B cell (primary cell): ENCODE measurements at regions not wholly inside any gene's neighbourhood (a gene's known extent, or its start where the extent isn't known, plus 50 kb on each side); places are given as distances from the start of the nearest gene placed in this dataset.

Experiments used
- ATAC-seq: fragments of 200-7000 bp; cut with Tn5 transposase; one replicate; pipeline ENCODE4 v1.10.0; 2021; ENCODE audit warnings: low read depth, mild to moderate bottlenecking, moderate number of reproducible peaks, moderate library complexity
- CTCF ChIA-PET: fragments of 350-600 bp; sonication (Branson Sonifier 250); formaldehyde crosslinking; loops from one replicate; lab custom pipeline; 2021; ENCODE audit warnings: antibody characterized with exemption, inconsistent platforms; lab: Charles Lee
- POLR2A ChIA-PET: fragments of 350-600 bp; sonication (Branson Sonifier 250); formaldehyde crosslinking; loops from one replicate; lab custom pipeline; 2021; ENCODE audit warnings: antibody characterized with exemption; lab: Charles Lee
- DNase-seq: peaks from one replicate; pipeline ENCODE4 v3.0.0; 2013
- H2AFZ ChIP-seq: 2 replicates; pipeline ENCODE4 v1.6.1; 2012; ENCODE audit warnings: mild to moderate bottlenecking, low read depth, low read length; ENCODE audit not compliant: insufficient read depth, poor library complexity, severe bottlenecking
- H3K27ac ChIP-seq, 2 donors: 1 replicate in 1 of 2; 2 replicates in 1 of 2; pipeline ENCODE4 v1.5.1; 2012 to 2013; ENCODE audit warnings: low read length in 2 of 2, mild to moderate bottlenecking in 2 of 2, moderate library complexity in 1 of 2
- H3K27me3 ChIP-seq, 4 experiments: fragments of 200-600 bp in 1 of 4; sonication (generic) in 1 of 4; replicated peaks in 1 of 4; 1 replicate in 2 of 4; 2 replicates in 2 of 4; pipeline versions ENCODE4 v1.6.1 to v1.7.0; 2013 to 2016; ENCODE audit warnings: low read length in 3 of 4, mild to moderate bottlenecking in 2 of 4, mixed read lengths in 1 of 4, moderate library complexity in 1 of 4; ENCODE audit not compliant: insufficient read depth in 4 of 4, control insufficient read depth in 3 of 4; ENCODE audit errors: control extremely low read depth in 1 of 4
- H3K36me3 ChIP-seq, 2 experiments: replicated peaks in 1 of 2; 1 replicate in 1 of 2; 2 replicates in 1 of 2; pipeline versions ENCODE4 v1.6.1 to v1.7.1; 2013; ENCODE audit warnings: low read length in 1 of 2; ENCODE audit not compliant: insufficient read depth in 2 of 2, control insufficient read depth in 1 of 2; ENCODE audit errors: control extremely low read depth in 1 of 2, extremely low read depth in 1 of 2
- H3K4me1 ChIP-seq, 2 donors: fragments of 200-600 bp in 1 of 2; sonication (generic) in 1 of 2; 1 replicate in 1 of 2; 2 replicates in 1 of 2; pipeline versions ENCODE4 v1.5.1 to v1.6.1; 2013 to 2017; ENCODE audit warnings: low read length in 2 of 2; ENCODE audit not compliant: control insufficient read depth in 2 of 2, insufficient read depth in 2 of 2
- H3K4me2 ChIP-seq: replicated peaks from 2 replicates; pipeline ENCODE3; 2012; ENCODE audit warnings: mild to moderate bottlenecking, low read depth, low read length; ENCODE audit not compliant: poor library complexity, severe bottlenecking
- H3K4me3 ChIP-seq, 5 experiments: fragments of 200-600 bp in 1 of 5; sonication (generic) in 1 of 5; 1 replicate in 3 of 5; 2 replicates in 2 of 5; pipeline versions ENCODE4 v1.5.1 to v1.7.0; 2011 to 2016; ENCODE audit warnings: low read length in 4 of 5, mild to moderate bottlenecking in 4 of 5, low read depth in 2 of 5, control low read depth in 1 of 5, moderate library complexity in 1 of 5; ENCODE audit not compliant: insufficient read depth in 1 of 5; ENCODE audit errors: control extremely low read depth in 1 of 5, extremely low read depth in 1 of 5
- H3K79me2 ChIP-seq: fragments of 200-600 bp; sonication (generic); one replicate; pipeline ENCODE4 v1.6.0; 2016; ENCODE audit warnings: low read length; ENCODE audit not compliant: control insufficient read depth, insufficient read depth
- H3K9ac ChIP-seq: fragments of 200-600 bp; sonication (generic); 2 replicates; pipeline ENCODE4 v1.6.1; 2017; ENCODE audit warnings: mild to moderate bottlenecking, low read length, moderate library complexity
- H3K9me3 ChIP-seq, 3 donors: one replicate each; pipeline versions ENCODE4 v1.6.1 to v1.7.1; 2013; ENCODE audit warnings: low read length in 2 of 3; ENCODE audit not compliant: control insufficient read depth in 2 of 3, insufficient read depth in 1 of 3; ENCODE audit errors: control extremely low read depth in 1 of 3
- H4K20me1 ChIP-seq: 2 replicates; pipeline ENCODE4 v1.6.0; 2012; ENCODE audit warnings: mild to moderate bottlenecking, low read length; ENCODE audit not compliant: insufficient read depth, control insufficient read depth, poor library complexity, severe bottlenecking
- H3K27ac Mint-ChIP-seq: one replicate; pipeline ENCODE4 v1.8.0; 2021; ENCODE audit warnings: mixed read lengths
- H3K27me3 Mint-ChIP-seq: one replicate; pipeline ENCODE4 v1.8.0; 2021; ENCODE audit warnings: mixed read lengths
- H3K4me1 Mint-ChIP-seq: one replicate; pipeline ENCODE4 v1.8.0; 2021; ENCODE audit warnings: mixed read lengths
- H3K4me3 Mint-ChIP-seq: one replicate; pipeline ENCODE4 v1.8.0; 2021; ENCODE audit warnings: mixed read lengths
- H3K9me3 Mint-ChIP-seq: one replicate; pipeline ENCODE4 v1.8.0; 2022; ENCODE audit warnings: mixed read lengths; ENCODE audit not compliant: insufficient read depth
- EZH2 ChIP-seq: IDR thresholded peaks from 2 replicates; pipeline ENCODE4 v1.6.1; 2012; ENCODE audit warnings: borderline replicate concordance, low read depth, mild to moderate bottlenecking, moderate library complexity, low read length; ENCODE audit not compliant: insufficient read depth, poor library complexity, severe bottlenecking
- WGBS: methylation state at CpG from one replicate; pipeline ENCODE4 v1.1.5; 2013; ENCODE audit warnings: missing lambda C conversion rate; ENCODE audit not compliant: insufficient coverage; 5-methylcytosine and 5-hydroxymethylcytosine counted together
- intact Hi-C: fragments of 100-400 bp; cut with micrococcal nuclease; formaldehyde crosslinking; loops from one replicate; pipeline ENCODE4 v1.10.0; 2022
- TF ChIP-seq, protein P1 (sequence below): fragments of 200-600 bp; IDR thresholded peaks from one replicate; pipeline ENCODE4 v1.8.0; 2022; ENCODE audit warnings: antibody characterized with exemption, mild to moderate bottlenecking

DNA sequence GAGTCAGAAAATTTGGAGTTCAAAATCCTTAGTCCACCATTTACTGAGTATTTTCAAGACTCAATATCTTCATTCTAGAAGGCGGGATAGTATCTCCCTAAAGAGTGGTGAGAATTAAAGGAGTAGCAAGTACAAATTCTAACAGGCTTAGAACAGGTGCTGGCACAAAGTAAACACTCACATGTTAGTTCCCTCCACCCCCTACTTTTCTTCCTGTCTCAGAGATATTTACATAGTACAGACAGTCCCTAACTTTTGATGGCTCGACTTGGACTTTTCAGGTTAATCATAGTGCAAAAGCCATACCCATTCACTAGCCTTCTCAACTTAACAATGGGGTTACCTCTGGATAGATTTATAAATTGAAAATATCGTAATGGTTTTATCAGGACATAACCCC lies 476.2 kb upstream of the RASGRP1 start:
- Mint-ChIP-seq H3K9me3 (no peaks in the 10 kb centered on the region), H3K4me1 (no peaks in the 10 kb centered on the region), H3K4me3 (no peak overlapping the region), H3K27me3 (peaks cover 11% of the 10 kb centered on the region), H3K27ac (no peak overlapping the region)
- Histone ChIP-seq H3K4me2 (no peak overlapping the region), H3K79me2 (no peaks in the 10 kb centered on the region), H2AFZ (no peak overlapping the region), H4K20me1 (no peaks in the 10 kb centered on the region), H3K27me3 (no peaks in the 10 kb centered on the region), H3K9ac (no peak overlapping the region), H3K36me3 (no peaks in the 10 kb centered on the region), H3K4me3 (no peak overlapping the region), H3K9me3 (no peaks in the 10 kb centered on the region), H3K27ac (no peak overlapping the region), H3K4me1 (no peaks in the 10 kb centered on the region)
- DNase-seq = no peak
- no peak for ATAC-seq
- intact Hi-C loops = no loop called here
- TF ChIP-seq, protein P1, sequence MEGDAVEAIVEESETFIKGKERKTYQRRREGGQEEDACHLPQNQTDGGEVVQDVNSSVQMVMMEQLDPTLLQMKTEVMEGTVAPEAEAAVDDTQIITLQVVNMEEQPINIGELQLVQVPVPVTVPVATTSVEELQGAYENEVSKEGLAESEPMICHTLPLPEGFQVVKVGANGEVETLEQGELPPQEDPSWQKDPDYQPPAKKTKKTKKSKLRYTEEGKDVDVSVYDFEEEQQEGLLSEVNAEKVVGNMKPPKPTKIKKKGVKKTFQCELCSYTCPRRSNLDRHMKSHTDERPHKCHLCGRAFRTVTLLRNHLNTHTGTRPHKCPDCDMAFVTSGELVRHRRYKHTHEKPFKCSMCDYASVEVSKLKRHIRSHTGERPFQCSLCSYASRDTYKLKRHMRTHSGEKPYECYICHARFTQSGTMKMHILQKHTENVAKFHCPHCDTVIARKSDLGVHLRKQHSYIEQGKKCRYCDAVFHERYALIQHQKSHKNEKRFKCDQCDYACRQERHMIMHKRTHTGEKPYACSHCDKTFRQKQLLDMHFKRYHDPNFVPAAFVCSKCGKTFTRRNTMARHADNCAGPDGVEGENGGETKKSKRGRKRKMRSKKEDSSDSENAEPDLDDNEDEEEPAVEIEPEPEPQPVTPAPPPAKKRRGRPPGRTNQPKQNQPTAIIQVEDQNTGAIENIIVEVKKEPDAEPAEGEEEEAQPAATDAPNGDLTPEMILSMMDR = no peak
- TF ChIP-seq EZH2 = no peak
- ChIA-PET POLR2A (no interaction called here), CTCF (no interaction called here)
- WGBS = no CpG with 5 or more reads among the region's 3 CpGs

DNA sequence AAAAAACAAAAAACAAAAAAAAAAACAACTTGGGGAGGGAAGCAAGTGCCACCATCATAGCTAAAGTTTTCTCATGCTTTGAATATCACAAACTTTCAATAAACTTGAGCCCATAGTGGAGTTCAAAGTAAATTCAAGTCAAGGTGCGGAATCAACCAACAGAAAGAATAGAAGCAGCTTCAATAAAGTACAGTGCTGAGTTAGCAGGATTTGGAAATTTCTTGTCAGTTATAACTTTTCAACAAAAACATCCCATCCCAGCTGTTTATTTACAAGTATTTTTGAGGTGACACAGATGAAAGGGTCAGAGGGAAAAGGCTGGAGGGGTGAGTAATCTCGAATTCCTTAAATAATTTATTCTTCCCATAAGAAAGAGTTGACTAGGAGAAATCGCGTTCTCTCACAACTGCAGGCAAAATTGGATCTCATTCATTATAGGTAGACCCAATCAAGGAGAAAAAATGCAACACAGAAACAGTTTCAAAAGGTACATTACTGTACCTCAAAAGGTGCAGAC lies 477.4 kb upstream of the RASGRP1 start:
- no peaks in the 10 kb centered on the region for H3K4me1 Mint-ChIP-seq
- no peaks in the 10 kb centered on the region for H3K27me3 ChIP-seq
- no peaks in the 10 kb centered on the region for H3K9me3 ChIP-seq
- ChIA-PET CTCF (no interaction called here), POLR2A (no interaction called here)
- no peak overlapping the region for H3K4me3 Mint-ChIP-seq
- no peaks in the 10 kb centered on the region for H3K9me3 Mint-ChIP-seq
- H3K4me1 ChIP-seq = no peaks in the 10 kb centered on the region
- H3K27me3 Mint-ChIP-seq = peaks cover 11% of the 10 kb centered on the region
- no peak overlapping the region for H3K4me3 ChIP-seq
- no CpG with 5 or more reads among the region's 4 CpGs for WGBS
- ATAC-seq = no peak
- intact Hi-C loops = no loop called here
- TF ChIP-seq EZH2 = no peak
- TF ChIP-seq, protein P1 = no peak
- H3K9ac ChIP-seq = no peak overlapping the region
- no peaks in the 10 kb centered on the region for H3K36me3 ChIP-seq
- no peak overlapping the region for H3K27ac ChIP-seq
- no peak overlapping the region for H3K27ac Mint-ChIP-seq
- DNase-seq = no peak
- H3K79me2 ChIP-seq = no peaks in the 10 kb centered on the region
- H4K20me1 ChIP-seq = no peaks in the 10 kb centered on the region
- H3K4me2 ChIP-seq = no peak overlapping the region
- H2AFZ ChIP-seq = no peak overlapping the region
